ENCODE measurements at regions not wholly inside any gene's neighbourhood (a gene's known extent, or its start where the extent isn't known, plus 50 kb on each side); places are given as distances from the start of the nearest gene placed in this dataset.

GRCh38 chr15:93730724-93731123, 500.6 kb upstream of the MCTP2 start:
- ATAC-seq (no peak), DNase-seq (ENCODE audit: low read depth, low spot score) (no peak), FAIRE-seq (no peak)
- intact Hi-C loops (cut with micrococcal nuclease; ENCODE audit: unreplicated experiment) (no loop called here), in situ Hi-C loops (cut with MboI) (no loop called here)
- H3K27ac ChIP-seq (ENCODE audit: control insufficient read depth, insufficient read depth), result no peak overlapping the region
- SMC1A ChIA-PET (ENCODE audit: uncharacterized antibody, unreplicated experiment), result no interaction called here
- CTCF ChIA-PET, result no interaction called here
- RAD21 ChIA-PET (ENCODE audit: unreplicated experiment), result no interaction called here
- H3K4me2 ChIP-seq (ENCODE audit: control insufficient read depth, insufficient read depth), result no peak overlapping the region
- H3K27me3 ChIP-seq (replicated peaks in 1 of 2; ENCODE audit: control insufficient read depth in 2 of 2, insufficient read depth in 2 of 2, low read length in 1 of 2), result no peaks in the 10 kb centered on the region
- H3K36me3 ChIP-seq (ENCODE audit: control insufficient read depth in 2 of 2, insufficient read depth in 2 of 2, low read length in 1 of 2), result no peaks in the 10 kb centered on the region
- no peaks in the 10 kb centered on the region for H3K4me1 ChIP-seq (ENCODE audit: control insufficient read depth, insufficient read depth, low read length)
- no peaks in the 10 kb centered on the region for H3K79me2 ChIP-seq (ENCODE audit: control insufficient read depth, insufficient read depth, low read length)
- H2AFZ ChIP-seq (ENCODE audit: control insufficient read depth, low read depth, low read length), result no peak overlapping the region
- BruUV-seq (replicated peaks), result no TSS peak
- H3K9me3 ChIP-seq (replicated peaks; ENCODE audit: control insufficient read depth, insufficient read depth, low read length), result no peaks in the 10 kb centered on the region
- H3K9ac ChIP-seq (ENCODE audit: control insufficient read depth, insufficient read depth, low read length), result no peak overlapping the region
- POLR2A ChIA-PET, result no interaction called here
- no peak overlapping the region for H3K4me3 ChIP-seq
- 35% methylated on average over 11 of the region's 11 CpGs for WGBS (ENCODE audit: insufficient coverage, insufficient replicate concordance, low lambda C conversion rate, missing lambda C conversion rate)
- H4K20me1 ChIP-seq (ENCODE audit: control insufficient read depth, insufficient read depth), result no peaks in the 10 kb centered on the region
- TF ChIP-seq RUNX3 (IDR thresholded peaks at IDR 0.05; ENCODE audit: low read length) (no peak), MXI1 (IDR thresholded peaks at IDR 0.05; ENCODE audit: low read depth, low read length) (no peak), EGR1 (IDR thresholded peaks at IDR 0.05; ENCODE audit: borderline replicate concordance in 1 of 2, low read depth in 2 of 2, low read length in 2 of 2) (no peak), SMAD1 (IDR thresholded peaks at IDR 0.05; ENCODE audit: low read depth, partially characterized antibody) (no peak), MTA2 (IDR thresholded peaks at IDR 0.05; ENCODE audit: low read depth) (no peak), FOXM1 (IDR thresholded peaks at IDR 0.05; ENCODE audit: low read depth, low read length) (no peak), ZNF592 (IDR thresholded peaks at IDR 0.05) (no peak), ZNF687 (IDR thresholded peaks at IDR 0.05) (no peak), NFYA (IDR thresholded peaks at IDR 0.05; ENCODE audit: borderline replicate concordance, low read depth, low read length) (no peak), HCFC1 (IDR thresholded peaks at IDR 0.05; ENCODE audit: low read length) (no peak), JUND (IDR thresholded peaks at IDR 0.05; ENCODE audit: low read depth, low read length) (no peak), TAF1 (IDR thresholded peaks at IDR 0.05; ENCODE audit: borderline replicate concordance, low read depth, low read length) (no peak), CHD1 (IDR thresholded peaks at IDR 0.05; ENCODE audit: low read depth, low read length) (no peak), GATAD2B (conservative IDR thresholded peaks at IDR 0.05; ENCODE audit: low read depth) (no peak), SIX5 (IDR thresholded peaks at IDR 0.05; ENCODE audit: low read depth, low read length, severe bottlenecking) (no peak), HDGF (IDR thresholded peaks at IDR 0.05) (no peak), ZBTB33 (IDR thresholded peaks at IDR 0.05) (no peak), HDAC2 (IDR thresholded peaks at IDR 0.05) (no peak)

Measured in GM12878 (cell line).